C4-2B (cell line): ENCODE measurements at regions not wholly inside any gene's neighbourhood (a gene's known extent, or its start where the extent isn't known, plus 50 kb on each side); places are given as distances from the start of the nearest gene placed in this dataset.

Source experiments
- H3K27ac ChIP-seq: fragments of 450-650 bp; 2 replicates; pipeline ENCODE4 v1.5.1; 2017
- CTCF ChIP-seq: fragments of 450-650 bp; conservative IDR thresholded peaks from 2 replicates; pipeline ENCODE4 v1.5.1; 2017; ENCODE audit warnings: mild to moderate bottlenecking
- ZFX ChIP-seq: fragments of 450-650 bp; IDR thresholded peaks from 2 replicates; pipeline ENCODE4 v1.6.1; 2017

DNA sequence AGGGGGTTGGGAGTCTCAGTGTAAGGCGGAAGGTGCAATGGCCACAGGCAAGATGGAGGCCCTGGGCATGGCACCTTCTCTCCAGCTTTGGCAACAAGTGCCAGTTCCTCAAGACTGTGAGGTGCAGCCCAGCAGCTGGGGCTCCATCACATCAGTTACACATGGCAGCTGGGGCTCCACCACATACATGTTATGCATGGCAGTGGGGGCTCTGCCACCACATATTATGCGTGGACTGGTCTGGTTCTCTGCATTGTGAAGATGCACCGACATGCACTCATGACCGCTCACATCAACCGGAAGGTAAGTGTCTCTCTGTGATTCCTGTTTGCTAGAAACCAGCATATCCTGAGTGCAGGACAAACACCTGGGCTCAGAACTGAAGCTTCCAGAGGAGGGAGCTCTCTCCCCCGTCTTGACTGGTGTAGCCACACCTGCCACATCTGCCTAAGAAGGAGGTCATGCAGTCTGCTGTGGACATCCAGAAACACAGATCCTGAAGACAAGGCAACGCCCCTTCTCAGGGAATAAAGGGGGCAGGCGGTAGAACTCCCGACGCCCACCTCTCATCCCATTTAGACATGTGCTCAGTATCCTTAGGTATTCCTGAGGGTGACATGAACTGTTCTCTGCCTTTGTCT lies 104.1 kb upstream of the TMPRSS2 start:
- no peak for TF ChIP-seq ZFX
- no peak for TF ChIP-seq CTCF
- peak overlapping the region; percentile 34; the same call in 1 of the 2 replicates for H3K27ac ChIP-seq

- peak overlapping the region; percentile 34; the same call in 1 of the 2 replicates for H3K27ac ChIP-seq
- TF ChIP-seq ZFX (no peak), CTCF (no peak)
Observed at GRCh38 chr21:41611441-41611840, 103.5 kb upstream of the TMPRSS2 start.

DNA sequence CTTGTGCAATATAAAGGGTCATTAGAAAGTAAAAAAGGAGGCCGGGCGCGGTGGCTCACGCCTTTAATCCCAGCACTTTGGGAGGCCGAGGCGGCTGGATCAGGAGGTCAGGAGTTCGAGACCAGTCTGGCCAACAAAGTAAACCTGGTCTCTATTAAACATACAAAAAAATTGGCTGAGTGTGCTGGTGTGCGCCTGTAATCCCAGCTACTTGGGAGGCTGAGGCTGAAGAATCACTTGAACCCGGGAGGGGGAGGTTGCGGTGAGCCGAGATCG lies 102.8 kb upstream of the TMPRSS2 start:
- peak overlapping the region; percentile 36; the same call in 1 of the 2 replicates for H3K27ac ChIP-seq

DNA sequence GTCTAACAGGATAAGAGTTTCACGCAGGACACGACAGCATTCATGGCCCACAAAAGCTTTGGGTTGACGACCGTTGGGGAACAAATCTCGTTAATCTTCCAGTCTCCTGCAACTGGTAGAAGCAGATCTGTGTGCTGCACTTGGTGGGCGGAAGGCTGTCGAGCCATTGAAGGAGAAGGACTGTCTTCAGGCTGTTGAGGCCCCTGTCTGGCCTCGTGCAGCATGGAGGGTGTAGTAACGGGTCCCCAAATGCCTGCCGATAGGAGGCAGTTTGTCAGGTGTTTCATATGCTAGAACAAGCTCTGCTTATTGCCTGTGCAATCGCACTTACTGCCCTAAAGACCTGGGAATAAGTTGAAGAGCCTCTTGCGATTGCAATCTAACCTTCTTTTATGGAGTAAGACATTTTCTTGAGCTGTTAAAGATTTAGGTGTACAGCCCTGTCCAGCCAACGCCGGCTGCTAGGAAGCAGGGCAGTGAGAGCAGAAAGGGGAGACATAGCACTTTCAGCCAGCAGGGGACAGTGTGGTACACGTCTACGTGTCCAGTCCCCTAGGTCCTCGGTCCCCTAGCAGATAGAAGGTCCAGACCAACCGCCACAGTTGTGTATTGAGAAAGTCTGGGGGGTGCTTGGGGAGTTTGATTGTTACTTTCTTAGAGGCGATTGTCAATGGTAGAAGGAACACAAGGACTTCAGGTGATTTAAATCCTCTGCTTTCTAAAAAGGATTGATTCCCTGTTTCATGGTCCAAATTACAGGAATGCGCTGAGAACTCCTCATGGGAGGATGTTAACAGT lies 102.3 kb upstream of the TMPRSS2 start:
- peak overlapping the region; percentile 36; the same call in 1 of the 2 replicates for H3K27ac ChIP-seq
- TF ChIP-seq ZFX: no peak
- TF ChIP-seq CTCF: peak; percentile 89

DNA sequence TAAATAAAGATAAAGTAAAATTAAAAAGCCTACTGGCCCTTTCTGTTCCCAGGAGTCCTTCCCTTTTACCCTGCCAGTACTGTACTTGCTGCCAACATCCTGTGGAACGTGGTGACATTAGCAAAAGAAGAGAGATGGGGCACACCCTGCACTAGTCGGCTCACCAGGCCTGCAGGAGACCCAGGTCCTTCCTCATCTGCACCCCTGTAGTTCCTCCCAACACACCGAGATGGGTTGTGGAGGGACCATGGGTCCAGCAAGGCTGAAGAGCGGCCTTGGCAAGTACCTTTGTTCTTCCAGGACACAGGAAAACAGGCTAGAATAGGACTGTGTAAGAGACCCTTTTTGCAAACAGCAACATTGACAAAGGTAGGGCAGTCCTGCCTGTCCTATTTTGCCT lies 98.7 kb upstream of the TMPRSS2 start:
- TF ChIP-seq CTCF: no peak
- TF ChIP-seq ZFX: no peak
- H3K27ac ChIP-seq: peak overlapping the region; percentile 67; the same call in 1 of the 2 replicates

GRCh38 chr21:41605934-41606285 lies 98.0 kb upstream of the TMPRSS2 start:
- TF ChIP-seq ZFX: no peak
- TF ChIP-seq CTCF: no peak
- H3K27ac ChIP-seq: peak overlapping the region; percentile 67

DNA sequence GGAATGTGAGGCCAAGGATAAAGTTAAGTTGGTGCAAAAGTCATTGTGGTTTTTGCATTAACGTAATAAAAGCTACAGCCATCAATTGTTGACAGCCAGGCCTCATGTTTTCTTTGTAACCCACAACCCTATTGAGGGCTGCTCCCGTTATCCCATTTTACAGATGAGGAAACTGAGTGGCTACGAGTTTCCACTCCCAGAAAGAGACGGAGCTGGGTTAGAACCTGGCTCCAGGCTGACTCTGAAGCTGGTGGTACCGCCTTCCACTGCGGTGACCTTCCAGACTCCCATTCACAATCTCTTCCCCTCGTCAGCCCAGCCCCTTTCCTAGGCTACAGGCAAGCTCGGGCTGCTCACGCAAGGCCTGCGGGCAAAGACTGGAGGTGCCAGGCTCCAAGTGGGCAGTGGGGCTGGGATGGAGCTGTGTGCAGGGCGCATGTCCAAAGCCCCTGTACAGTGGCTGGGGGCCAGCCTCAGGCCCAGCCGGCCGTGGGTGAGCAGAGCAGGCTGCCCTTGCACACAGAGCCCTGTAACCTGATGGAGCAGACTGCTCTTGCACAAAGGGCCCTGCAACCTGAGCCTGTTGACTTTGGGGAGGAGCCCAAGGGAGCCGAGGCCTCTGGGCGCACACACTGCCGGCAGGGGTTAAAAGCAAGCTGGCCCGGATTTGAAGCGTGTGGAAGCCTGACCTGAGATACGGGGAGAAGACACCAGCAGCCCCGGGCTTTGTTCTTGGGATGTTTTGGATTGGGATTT lies 97.4 kb upstream of the TMPRSS2 start:
- H3K27ac ChIP-seq: peak overlapping the region; percentile 67
- no peak for TF ChIP-seq ZFX
- no peak for TF ChIP-seq CTCF
